ENCODE measurements at regions not wholly inside any gene's neighbourhood (a gene's known extent, or its start where the extent isn't known, plus 50 kb on each side); places are given as distances from the start of the nearest gene placed in this dataset.

DNA sequence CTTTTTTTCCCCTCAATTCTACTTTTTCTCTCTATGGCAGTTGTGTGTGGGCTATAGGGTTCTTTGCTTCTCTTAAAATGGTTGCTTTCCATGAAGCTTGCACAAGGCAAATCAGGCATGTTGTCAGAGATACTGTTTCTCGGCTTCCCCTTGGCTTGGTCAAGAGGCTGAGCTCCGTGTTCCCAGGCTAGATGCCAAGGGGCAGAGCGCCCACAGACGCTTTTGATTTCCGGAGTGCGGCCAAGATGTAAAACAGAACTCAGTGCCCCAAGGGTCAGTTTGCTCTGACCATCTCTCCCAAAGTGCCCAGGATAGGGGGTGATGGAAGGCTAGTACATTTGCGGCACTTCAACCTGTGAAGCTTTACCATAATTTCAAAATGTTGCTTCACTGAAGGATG, 64.2 kb upstream of the DIPK2B start:
- DNase-seq = no peak
- no peak overlapping the region for H3K56ac ChIP-seq (ENCODE audit: extremely low read depth, insufficient read depth, low read length)
- BruUV-seq (replicated peaks) = no TSS peak
- TF ChIP-seq RAD21 (IDR thresholded peaks at IDR 0.05; ENCODE audit: low read length) (no peak), POLR2A (IDR thresholded peaks at IDR 0.05; ENCODE audit: low read depth, low read length) (no peak), ELK1 (IDR thresholded peaks at IDR 0.05; ENCODE audit: borderline replicate concordance, low read depth, low read length) (no peak), CEBPB (IDR thresholded peaks at IDR 0.05; ENCODE audit: low read depth, low read length) (no peak), BHLHE40 (IDR thresholded peaks at IDR 0.05; ENCODE audit: low read depth, low read length) (no peak), FOS (IDR thresholded peaks at IDR 0.05; ENCODE audit: low read depth, low read length) (no peak), CHD1 (IDR thresholded peaks at IDR 0.05; ENCODE audit: low read depth, low read length) (no peak), MXI1 (IDR thresholded peaks at IDR 0.05; ENCODE audit: borderline replicate concordance, low read depth, low read length) (no peak), SMC3 (IDR thresholded peaks at IDR 0.05; ENCODE audit: low read depth, low read length) (no peak), MAFK (IDR thresholded peaks at IDR 0.05; ENCODE audit: low read depth, low read length) (no peak), RCOR1 (IDR thresholded peaks at IDR 0.05; ENCODE audit: insufficient replicate concordance, low read length) (no peak), NFE2L2 (IDR thresholded peaks at IDR 0.05; ENCODE audit: low read depth, low read length) (no peak), MAZ (IDR thresholded peaks at IDR 0.05; ENCODE audit: borderline replicate concordance, low read depth, low read length) (no peak), CTCF (conservative IDR thresholded peaks at IDR 0.05; ENCODE audit: low read depth, low read length) (no peak)
- TF ChIP-seq, protein P1, sequence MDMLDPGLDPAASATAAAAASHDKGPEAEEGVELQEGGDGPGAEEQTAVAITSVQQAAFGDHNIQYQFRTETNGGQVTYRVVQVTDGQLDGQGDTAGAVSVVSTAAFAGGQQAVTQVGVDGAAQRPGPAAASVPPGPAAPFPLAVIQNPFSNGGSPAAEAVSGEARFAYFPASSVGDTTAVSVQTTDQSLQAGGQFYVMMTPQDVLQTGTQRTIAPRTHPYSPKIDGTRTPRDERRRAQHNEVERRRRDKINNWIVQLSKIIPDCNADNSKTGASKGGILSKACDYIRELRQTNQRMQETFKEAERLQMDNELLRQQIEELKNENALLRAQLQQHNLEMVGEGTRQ (IDR thresholded peaks at IDR 0.05; ENCODE audit: low read depth, low read length) = no peak
- no peaks in the 10 kb centered on the region for H4K20me1 ChIP-seq (ENCODE audit: insufficient read depth, low read length)
- no peak overlapping the region for H2BK120ac ChIP-seq (ENCODE audit: low read depth, low read length)
- no peak overlapping the region for H2AFZ ChIP-seq (replicated peaks; ENCODE audit: low read length, poor library complexity)
- no peak overlapping the region for H4K5ac ChIP-seq (ENCODE audit: low read depth, low read length)
- H3K9me1 ChIP-seq (ENCODE audit: insufficient read depth, low read length) = no peaks in the 10 kb centered on the region
- no peak overlapping the region for H3K27ac ChIP-seq (ENCODE audit: insufficient read depth, low read length)
- H2BK5ac ChIP-seq (ENCODE audit: low read depth, low read length, poor library complexity, severe bottlenecking) = no peak overlapping the region
- H3K14ac ChIP-seq (replicated peaks; ENCODE audit: low read depth, low read length) = no peak overlapping the region
- H3K4me3 ChIP-seq (ENCODE audit: insufficient read depth, low read depth, low read length) = no peak overlapping the region
- no peak overlapping the region for H4K91ac ChIP-seq (ENCODE audit: insufficient read depth, low read depth, low read length)
- dilution Hi-C loops (cut with HindIII; ENCODE audit: low sequenced_read_pairs, unreplicated experiment) = no loop called here
- ChIA-PET CTCF (no interaction called here), POLR2A (ENCODE audit: unreplicated experiment) (no interaction called here)
- no peak overlapping the region for H2BK20ac ChIP-seq (ENCODE audit: low read depth, low read length)
- no peak overlapping the region for H3K4me2 ChIP-seq (ENCODE audit: low read depth, low read length)
- no peak overlapping the region for H4K8ac ChIP-seq (ENCODE audit: low read depth in 2 of 2, low read length in 2 of 2)
- H3K36me3 ChIP-seq (ENCODE audit: control insufficient read depth, insufficient read depth, low read length) = no peaks in the 10 kb centered on the region
- ATAC-seq (ENCODE audit: low read depth) = no peak
- H3K9me3 ChIP-seq (ENCODE audit: control insufficient read depth, insufficient read depth, low read length) = no peaks in the 10 kb centered on the region
- intact Hi-C loops (cut with micrococcal nuclease) = no loop called here
- no peak overlapping the region for H2AK9ac ChIP-seq (replicated peaks; ENCODE audit: low read depth, low read length, poor library complexity)
- peaks cover 23% of the 10 kb centered on the region for H3K27me3 ChIP-seq (ENCODE audit: control insufficient read depth, insufficient read depth, low read length)
- 71% methylated on average over 1 of the region's 7 CpGs; no CpG with 5 or more reads in 1 of the 2 experiments for WGBS, 2 experiments (ENCODE audit: extremely low coverage in 2 of 2, insufficient read length in 1 of 2)
- no peak overlapping the region for H2AK5ac ChIP-seq (ENCODE audit: low read depth, low read length)
- H3K23ac ChIP-seq (ENCODE audit: low read depth, low read length) = no peak overlapping the region
- no peak overlapping the region for H3K9ac ChIP-seq (ENCODE audit: low read depth, low read length)
- H3K18ac ChIP-seq (ENCODE audit: low read depth, low read length) = no peak overlapping the region
- H3K4ac ChIP-seq (ENCODE audit: low read depth, low read length) = no peak overlapping the region
- H3K79me1 ChIP-seq (ENCODE audit: low read depth in 1 of 2, low read length in 2 of 2) = no peaks in the 10 kb centered on the region
- H2BK15ac ChIP-seq (ENCODE audit: low read depth, low read length) = no peak overlapping the region
- in situ Hi-C loops (cut with MboI; ENCODE audit: low sequenced_read_pairs) = no loop called here
- no peaks in the 10 kb centered on the region for H3K4me1 ChIP-seq (ENCODE audit: control insufficient read depth, insufficient read depth, low read length)

All from IMR-90 (cell line).